Hepatocyte (in vitro differentiated cells): ENCODE measurements at regions not wholly inside any gene's neighbourhood (a gene's known extent, or its start where the extent isn't known, plus 50 kb on each side); places are given as distances from the start of the nearest gene placed in this dataset.
A peak's percentile ranks its signal among the peaks of the same experiment; 100 is the strongest.

ENCODE experiments used
- DNase-seq: peaks from one replicate; pipeline ENCODE4 v3.0.0-alpha.2; 2016; ENCODE audit warnings: low spot score
- H2AFZ ChIP-seq: fragments of 200-600 bp; sonication (generic); 2 replicates; pipeline ENCODE4 v1.6.0; 2016; ENCODE audit warnings: antibody characterized with exemption, mild to moderate bottlenecking
- H3K27ac ChIP-seq: fragments of 200-600 bp; sonication (generic); 2 replicates; pipeline ENCODE4 v1.5.1; 2016; ENCODE audit warnings: mild to moderate bottlenecking
- H3K27me3 ChIP-seq: fragments of 200-600 bp; sonication (generic); 2 replicates; pipeline ENCODE4 v1.6.1; 2016
- H3K36me3 ChIP-seq: fragments of 200-600 bp; sonication (generic); replicated peaks from 2 replicates; pipeline ENCODE4 v1.5.1; 2016; ENCODE audit warnings: low read depth; ENCODE audit not compliant: insufficient read depth
- H3K4me1 ChIP-seq: fragments of 200-600 bp; sonication (generic); 2 replicates; pipeline ENCODE4 v1.5.1; 2016; ENCODE audit warnings: mild to moderate bottlenecking, moderate library complexity; ENCODE audit not compliant: insufficient read depth
- H3K4me2 ChIP-seq: fragments of 200-600 bp; sonication (generic); 2 replicates; pipeline ENCODE4 v1.6.0; 2016
- H3K4me3 ChIP-seq: fragments of 200-600 bp; sonication (generic); 2 replicates; pipeline ENCODE4 v1.5.1; 2016; ENCODE audit warnings: mild to moderate bottlenecking
- H3K79me2 ChIP-seq: fragments of 200-600 bp; sonication (generic); 2 replicates; pipeline ENCODE4 v1.6.0; 2017; ENCODE audit warnings: mild to moderate bottlenecking
- H3K9me2 ChIP-seq: fragments of 200-600 bp; sonication (generic); replicated peaks from 2 replicates; pipeline ENCODE4 v1.6.0; 2017; ENCODE audit warnings: mild to moderate bottlenecking; ENCODE audit not compliant: insufficient read depth
- H3K9me3 ChIP-seq: fragments of 200-600 bp; sonication (generic); 2 replicates; pipeline ENCODE4 v1.5.1; 2016; ENCODE audit warnings: low read depth, mild to moderate bottlenecking
- H4K20me1 ChIP-seq: fragments of 200-600 bp; sonication (generic); 2 replicates; pipeline ENCODE4 v1.6.0; 2016; ENCODE audit warnings: mild to moderate bottlenecking; ENCODE audit not compliant: insufficient read depth, poor library complexity, severe bottlenecking
- CTCF ChIP-seq: fragments of 200-600 bp; sonication (generic); IDR thresholded peaks from 2 replicates; pipeline ENCODE4 v1.5.1; 2016; ENCODE audit warnings: antibody characterized with exemption, mild to moderate bottlenecking; ENCODE audit not compliant: poor library complexity
- EZH2 ChIP-seq: fragments of 200-600 bp; sonication (generic); IDR thresholded peaks from 2 replicates; pipeline ENCODE4 v1.6.1; 2016; ENCODE audit warnings: antibody characterized with exemption, mild to moderate bottlenecking, borderline replicate concordance
- EZH2phosphoT487 ChIP-seq: fragments of 200-600 bp; sonication (generic); IDR thresholded peaks from one replicate; pipeline ENCODE4 v1.6.1; 2018; ENCODE audit warnings: antibody characterized with exemption, mild to moderate bottlenecking, low read depth, moderate library complexity; ENCODE audit not compliant: unreplicated experiment, severe bottlenecking
- WGBS: methylation state at CpG from one replicate; pipeline ENCODE4 v1.1.6; 2016; ENCODE audit warnings: low lambda C conversion rate; ENCODE audit errors: missing lambda C conversion rate; 5-methylcytosine and 5-hydroxymethylcytosine counted together

GRCh38 chr18:75783566-75784281 is 356.2 kb upstream of the SMIM21 start:
- no peaks in the 10 kb centered on the region for H3K27me3 ChIP-seq
- H3K4me1 ChIP-seq, result no peaks in the 10 kb centered on the region
- no peak overlapping the region for H3K4me3 ChIP-seq
- peak overlapping the region; percentile 40 for H2AFZ ChIP-seq
- DNase-seq, result no peak
- no peaks in the 10 kb centered on the region for H4K20me1 ChIP-seq
- H3K4me2 ChIP-seq, result peak overlapping the region; percentile 72
- TF ChIP-seq EZH2phosphoT487 (no peak), CTCF (no peak), EZH2 (no peak)
- H3K9me2 ChIP-seq, result no peaks in the 10 kb centered on the region
- no peaks in the 10 kb centered on the region for H3K79me2 ChIP-seq
- WGBS, result 73% methylated on average over 14 of the region's 14 CpGs
- H3K27ac ChIP-seq, result peak overlapping the region; percentile 61
- no peaks in the 10 kb centered on the region for H3K9me3 ChIP-seq
- no peaks in the 10 kb centered on the region for H3K36me3 ChIP-seq

GRCh38 chr18:75782826-75783225 is 355.3 kb upstream of the SMIM21 start:
- Histone ChIP-seq H3K27me3 (no peaks in the 10 kb centered on the region), H2AFZ (no peak overlapping the region), H3K4me1 (no peaks in the 10 kb centered on the region), H3K9me3 (no peaks in the 10 kb centered on the region), H3K9me2 (no peaks in the 10 kb centered on the region), H3K4me2 (no peak overlapping the region), H3K36me3 (no peaks in the 10 kb centered on the region), H3K4me3 (no peak overlapping the region), H4K20me1 (no peaks in the 10 kb centered on the region), H3K27ac (no peak overlapping the region), H3K79me2 (no peaks in the 10 kb centered on the region)
- DNase-seq, result no peak
- 89% methylated on average over 11 of the region's 11 CpGs for WGBS
- TF ChIP-seq EZH2phosphoT487 (no peak), EZH2 (no peak), CTCF (no peak)

- Histone ChIP-seq H2AFZ (no peak overlapping the region), H3K27ac (no peak overlapping the region), H3K9me3 (no peaks in the 10 kb centered on the region), H3K36me3 (no peaks in the 10 kb centered on the region), H3K4me1 (no peaks in the 10 kb centered on the region), H3K9me2 (no peaks in the 10 kb centered on the region), H3K4me3 (no peak overlapping the region), H4K20me1 (no peaks in the 10 kb centered on the region), H3K79me2 (no peaks in the 10 kb centered on the region), H3K4me2 (no peak overlapping the region), H3K27me3 (no peaks in the 10 kb centered on the region)
- no peak for TF ChIP-seq CTCF
- TF ChIP-seq EZH2, result no peak
- no peak for TF ChIP-seq EZH2phosphoT487
- 90% methylated on average over 4 of the region's 4 CpGs for WGBS
- DNase-seq, result no peak
Measured at GRCh38 chr18:75782204-75782603, 354.7 kb upstream of the SMIM21 start.
